DLD1 (cell line): ENCODE measurements at regions not wholly inside any gene's neighbourhood (a gene's known extent, or its start where the extent isn't known, plus 50 kb on each side); places are given as distances from the start of the nearest gene placed in this dataset.
"Not testable (repeated sequence)": the region's sequence is repeated elsewhere in the genome, so short reads cannot be mapped to it uniquely, and the experiment has no call there.

ENCODE experiments used
- in situ Hi-C: cut with HindIII; loops from 2 replicates; pipeline ENCODE4 v1.10.0; 2017; ENCODE audit warnings: low sequenced_read_pairs

DNA sequence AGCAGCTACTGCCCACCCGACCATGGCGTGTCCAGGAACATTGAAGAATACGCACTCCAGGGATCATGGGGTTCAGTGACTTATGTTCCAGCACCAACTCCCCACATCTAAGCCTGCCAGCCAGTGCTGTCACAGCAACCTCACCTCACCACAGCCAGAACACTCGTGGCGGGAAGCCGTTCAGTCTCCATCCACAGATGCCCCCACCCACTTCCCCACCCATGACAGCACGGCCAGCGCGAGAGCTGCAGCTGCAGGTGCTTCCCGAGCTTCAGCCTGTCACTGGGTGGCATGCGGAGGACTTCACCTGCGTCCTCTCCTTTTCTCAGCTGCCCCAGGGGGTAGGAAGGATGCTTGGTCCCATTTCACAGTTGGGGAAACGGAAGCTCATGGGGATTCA, 50.3 kb downstream of the RBFOX3 start:
- in situ Hi-C loops, result no loop called here

DNA sequence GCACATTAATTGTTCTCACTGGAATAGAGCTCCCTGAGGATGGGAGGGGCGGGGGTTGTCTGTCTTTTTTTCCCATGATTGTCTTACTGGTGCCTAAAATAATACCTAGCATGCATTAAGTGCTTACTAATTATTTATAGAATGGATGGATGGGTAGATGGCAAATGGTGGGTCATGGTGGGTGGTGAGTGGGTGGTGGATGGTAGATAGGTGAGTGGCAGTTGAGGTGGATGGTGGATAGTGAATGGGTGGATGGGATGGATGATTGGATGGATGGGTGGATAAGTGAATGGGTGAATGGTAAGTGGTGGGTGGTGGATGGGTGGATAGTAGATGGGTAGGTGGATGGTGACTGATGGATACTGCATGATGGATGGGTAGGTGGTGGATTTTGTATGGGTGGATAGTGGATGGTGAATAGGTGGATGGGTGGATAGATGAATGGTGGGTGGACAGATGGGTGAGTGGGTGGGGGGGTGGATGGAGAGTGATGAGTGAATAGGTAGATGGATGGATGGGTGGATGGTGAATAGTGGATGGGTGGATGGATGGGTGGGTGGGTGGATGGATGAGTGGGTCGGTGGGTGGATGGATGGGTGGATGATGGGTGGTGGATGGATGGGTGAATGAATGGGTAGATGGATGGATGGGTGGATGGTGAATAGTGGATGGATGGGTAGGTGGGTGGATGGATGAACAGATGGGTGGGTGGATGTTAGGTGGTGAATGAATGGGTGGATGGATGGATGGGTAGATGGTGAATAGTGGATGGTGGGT, 51.6 kb downstream of the RBFOX3 start:
- in situ Hi-C loops, result no loop called here

DNA sequence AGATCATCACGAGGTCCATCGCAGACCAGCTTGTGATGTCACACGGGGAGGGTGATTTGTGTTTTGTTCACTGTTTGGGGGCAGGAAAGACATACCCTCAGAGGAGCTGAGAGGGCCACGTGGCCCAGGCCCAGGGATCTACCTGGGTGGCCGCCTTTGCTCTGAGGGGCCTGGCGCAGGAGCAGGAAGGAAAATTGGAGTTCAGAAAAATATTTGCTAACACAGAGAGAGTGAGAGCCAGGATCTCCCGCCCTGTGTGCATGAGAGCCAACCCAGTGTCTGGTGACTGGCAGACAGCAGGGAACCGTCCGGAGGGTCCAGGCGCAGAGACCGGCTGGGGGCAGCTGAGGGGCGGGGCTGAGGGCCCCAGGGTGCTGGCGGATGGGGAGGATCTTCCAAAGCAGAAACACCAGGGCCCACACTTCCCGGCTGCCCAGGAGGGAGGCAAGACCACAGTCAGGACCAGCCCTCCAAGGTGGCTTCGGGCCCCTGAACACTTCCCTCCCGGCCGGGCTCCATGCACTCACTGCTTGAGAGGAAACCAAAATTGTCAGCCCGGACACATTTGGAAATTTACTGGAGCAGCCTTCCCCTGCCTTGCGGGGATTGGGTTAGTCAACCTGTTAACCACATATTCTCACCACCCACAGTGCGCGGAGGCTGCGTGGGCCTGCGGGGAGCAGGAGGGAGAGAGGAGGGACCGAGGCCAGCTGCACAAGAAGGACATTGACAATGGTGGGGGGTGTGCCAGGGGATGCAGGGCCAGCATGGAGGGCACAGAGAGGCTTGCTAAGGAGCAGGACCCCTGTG, 52.6 kb downstream of the RBFOX3 start:
- in situ Hi-C loops, result no loop called here

DNA sequence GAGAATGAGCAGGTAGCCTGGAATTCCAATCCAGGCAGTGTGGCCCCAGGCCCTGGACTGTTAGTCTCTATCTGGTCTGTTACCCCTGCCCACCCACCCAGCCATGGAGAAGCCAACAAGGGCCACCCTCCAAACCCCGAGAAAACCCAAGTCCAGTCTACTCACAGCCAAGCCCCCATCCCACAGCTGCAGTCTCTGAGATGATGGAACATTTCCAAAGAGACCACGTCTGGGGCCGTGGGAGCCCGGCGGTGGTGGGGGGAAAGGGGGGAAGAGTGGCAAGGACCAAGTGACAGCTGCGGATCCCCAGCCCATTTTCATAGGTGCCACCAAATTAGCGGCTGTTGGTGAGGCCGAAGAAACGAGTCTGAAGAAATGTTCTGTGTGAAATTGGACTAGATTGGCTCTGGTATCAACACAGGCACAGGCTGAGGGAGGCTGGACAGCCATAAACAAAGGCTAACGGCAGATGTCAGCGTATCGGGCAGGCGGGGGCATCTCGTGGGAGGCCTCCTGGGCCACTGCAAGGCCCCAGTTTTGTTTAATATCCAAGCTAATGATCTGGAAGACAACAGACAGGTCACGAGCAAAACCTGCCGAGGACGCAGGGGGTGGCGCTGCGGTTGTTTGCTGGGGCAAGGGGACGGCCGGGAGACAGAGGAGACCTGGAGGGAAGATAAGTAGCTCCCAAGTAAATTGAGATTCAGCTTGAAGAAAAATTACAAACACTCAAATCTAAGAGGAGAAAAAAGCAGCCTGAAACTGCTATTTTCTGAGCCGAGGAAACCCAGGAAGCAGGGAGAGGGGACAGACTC, 53.4 kb downstream of the RBFOX3 start:
- in situ Hi-C loops, result no loop called here

DNA sequence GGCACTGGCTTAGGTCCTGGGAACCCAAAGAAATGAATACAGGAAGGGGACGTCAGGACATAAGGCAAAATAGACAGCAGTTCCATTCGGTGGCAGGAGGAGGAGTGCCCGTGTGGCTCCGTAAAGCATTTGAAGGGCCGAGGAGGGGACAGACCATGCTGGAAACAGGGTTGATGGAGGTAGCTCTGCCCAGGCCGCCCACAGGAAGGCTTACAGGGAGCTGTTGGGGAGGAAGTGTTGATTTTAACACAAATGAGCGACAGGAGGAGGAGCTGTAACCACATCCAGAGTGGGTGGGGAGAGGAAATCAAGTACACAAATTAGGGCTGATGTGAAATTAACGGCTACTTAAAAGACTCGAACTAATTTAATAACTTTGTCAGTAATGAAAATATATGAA, 54.6 kb downstream of the RBFOX3 start:
- in situ Hi-C loops, result no loop called here

DNA sequence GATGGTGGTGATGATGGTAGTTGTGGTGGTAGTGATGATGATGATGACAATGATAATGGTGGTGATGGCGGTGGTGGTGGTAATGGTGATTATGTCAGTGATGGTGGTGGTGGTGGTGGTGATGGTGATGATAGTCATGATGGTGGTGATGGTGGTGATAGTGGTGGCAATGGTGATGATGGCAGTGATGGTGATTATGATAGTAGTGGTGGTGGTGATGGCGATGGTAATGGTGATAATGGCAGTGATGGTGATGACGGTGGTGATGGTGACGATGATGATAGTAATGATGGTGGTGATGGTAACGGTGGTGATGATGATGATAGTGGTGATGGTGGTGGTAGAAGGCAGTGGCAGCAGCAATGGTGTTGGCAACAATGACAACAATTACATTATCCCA, 55.3 kb downstream of the RBFOX3 start:
- in situ Hi-C loops, result no loop called here

GRCh38 chr17:79554346-79554745, 56.5 kb downstream of the RBFOX3 start:
- in situ Hi-C loops, result loop anchor here (5.0 kb wide), 1 partner anchor 62 kb away; no protein-coding TSS in a partner anchor

- in situ Hi-C loops, result loop anchor here (5.0 kb wide), 1 partner anchor 61 kb away; no protein-coding TSS in a partner anchor
Observed at GRCh38 chr17:79552824-79553223, 58.0 kb downstream of the RBFOX3 start.

GRCh38 chr17:79552405-79552804, 58.4 kb downstream of the RBFOX3 start:
- in situ Hi-C loops, result loop anchor here (5.0 kb wide), 1 partner anchor 60 kb away; no protein-coding TSS in a partner anchor

GRCh38 chr17:79549141-79549915, 61.5 kb downstream of the RBFOX3 start:
- in situ Hi-C loops, result no loop called here

GRCh38 chr17:79548116-79548515, 62.7 kb downstream of the RBFOX3 start:
- in situ Hi-C loops, result no loop called here

DNA sequence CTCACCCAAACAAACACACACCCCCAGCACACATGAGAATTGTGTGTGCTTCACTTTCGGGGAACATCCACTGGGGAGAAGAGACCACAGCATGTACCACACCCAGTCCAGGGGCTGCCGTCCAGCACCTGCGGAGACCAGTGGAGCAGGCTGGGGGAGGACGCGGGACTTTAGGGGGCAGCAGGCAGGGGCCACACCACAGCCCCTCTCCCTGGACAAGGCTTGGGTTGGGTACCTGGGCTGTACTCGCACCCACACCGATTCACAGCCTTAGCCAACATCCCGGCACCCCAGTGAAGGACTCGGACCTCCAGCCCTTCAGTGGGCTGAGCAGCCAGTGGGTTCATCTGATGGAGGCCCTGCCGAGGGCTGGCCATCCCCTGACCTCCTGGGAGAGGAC, 63.3 kb downstream of the RBFOX3 start:
- in situ Hi-C loops, result no loop called here

DNA sequence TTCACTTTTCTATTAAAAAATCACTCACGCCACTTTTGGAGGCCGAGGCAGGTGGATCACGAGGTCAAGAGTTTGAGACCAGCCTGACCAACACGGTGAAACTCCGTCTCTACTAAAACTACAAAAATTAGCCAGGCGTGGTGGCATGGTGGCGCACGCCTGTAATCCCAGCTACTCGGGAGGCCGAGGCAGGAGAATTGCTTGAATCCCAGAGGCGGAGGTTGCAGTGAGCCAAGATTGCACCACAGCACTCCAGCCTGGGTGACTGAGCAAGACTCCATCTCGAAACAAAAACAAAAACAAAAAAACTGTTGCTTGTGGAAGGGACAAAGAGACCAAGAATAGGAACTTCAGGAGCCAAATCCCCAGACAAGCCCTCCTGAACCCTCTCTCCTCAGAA, 63.7 kb downstream of the RBFOX3 start:
- in situ Hi-C loops, result not testable (repeated sequence)

DNA sequence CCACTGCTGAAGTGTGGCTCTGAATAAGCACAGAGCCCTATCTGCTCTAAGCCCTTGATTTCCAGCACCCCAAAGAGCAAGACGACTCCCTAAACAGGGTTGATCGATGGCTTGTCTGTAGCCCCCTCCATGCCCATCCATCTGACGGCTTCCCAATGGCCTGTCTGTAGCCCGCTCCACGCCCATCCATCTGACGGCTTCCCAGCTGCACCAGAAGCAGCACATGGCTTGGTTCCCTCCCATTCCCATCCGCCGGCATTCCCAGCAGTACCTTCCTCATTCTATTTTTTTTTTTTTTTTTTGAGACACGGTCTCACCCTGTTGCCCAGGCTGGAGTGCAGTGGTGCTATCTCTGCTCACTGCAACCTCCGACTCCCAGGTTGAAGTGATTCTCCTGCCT, 64.5 kb downstream of the RBFOX3 start:
- in situ Hi-C loops, result no loop called here

- in situ Hi-C loops, result no loop called here
Observed at GRCh38 chr17:79545251-79546005, 65.4 kb downstream of the RBFOX3 start.

DNA sequence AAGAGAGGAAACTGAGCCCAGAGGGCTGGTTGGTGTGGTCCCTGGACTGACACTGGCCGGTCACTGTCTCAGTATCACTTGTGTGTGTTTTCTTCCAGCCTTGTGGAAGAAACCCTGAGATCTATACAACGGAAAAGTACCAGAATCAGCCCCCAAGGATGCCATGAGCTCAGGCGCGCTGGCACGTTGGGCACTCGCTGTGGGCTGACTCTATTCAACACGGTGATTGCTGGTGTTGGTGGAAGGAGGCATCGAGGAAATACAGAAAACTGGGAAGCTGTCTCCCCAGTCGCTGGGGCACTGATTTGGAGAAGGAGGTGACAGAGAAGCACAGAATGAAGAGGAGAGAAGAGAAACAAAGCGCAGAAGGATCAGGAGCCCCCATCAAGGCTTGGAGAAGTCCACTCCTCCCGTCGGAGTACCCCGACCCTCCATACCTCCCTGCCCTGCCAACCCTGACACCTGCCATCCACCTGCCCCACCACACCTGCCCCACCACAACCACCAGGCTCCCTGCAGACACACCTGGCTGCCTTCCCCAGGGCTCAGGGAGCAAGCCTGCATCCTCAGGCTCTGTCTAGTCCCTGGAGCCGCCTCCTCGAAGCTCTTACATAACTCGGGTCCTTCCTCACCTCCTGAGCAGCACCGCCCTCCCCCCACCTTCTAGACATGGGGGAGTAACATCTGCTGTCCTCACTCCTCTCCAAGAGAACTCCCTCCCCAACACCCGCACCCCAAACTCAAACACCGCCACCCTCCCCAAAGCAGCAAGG, 66.5 kb downstream of the RBFOX3 start:
- in situ Hi-C loops, result no loop called here

- in situ Hi-C loops, result no loop called here
Observed at GRCh38 chr17:79543531-79543930, 67.3 kb downstream of the RBFOX3 start.

GRCh38 chr17:79542718-79543117, 68.1 kb downstream of the RBFOX3 start:
- in situ Hi-C loops, result no loop called here
